Cerebellar cortex (tissue), 1 donor: ENCODE measurements at regions not wholly inside any gene's neighbourhood (a gene's known extent, or its start where the extent isn't known, plus 50 kb on each side); places are given as distances from the start of the nearest gene placed in this dataset.

Experiments used
- DNase-seq: peaks from one replicate; pipeline ENCODE4 v3.0.0-alpha.2; 2015; ENCODE audit warnings: low spot score

GRCh38 chr7:8379264-8379663 lies 54.1 kb upstream of the NXPH1 start:
- no peak for DNase-seq

DNA sequence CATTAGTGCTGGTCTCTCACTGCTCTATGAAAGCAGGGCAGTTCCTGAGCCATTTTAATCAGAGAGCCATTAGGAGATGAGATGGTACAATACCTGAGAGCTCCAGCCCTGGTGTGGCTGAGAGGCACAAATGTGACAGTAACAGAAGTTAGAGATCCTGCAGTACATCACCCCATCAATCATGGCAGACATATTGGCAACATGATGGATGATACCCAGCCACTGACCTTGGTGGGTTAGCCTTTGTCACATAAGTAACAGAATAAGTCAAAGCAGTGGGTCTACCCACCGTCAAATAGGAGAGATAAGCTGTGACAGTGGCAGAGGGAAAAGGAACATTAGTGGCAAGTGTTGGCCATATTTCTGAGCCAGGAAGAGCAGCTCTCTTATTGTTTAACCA lies 53.3 kb upstream of the NXPH1 start:
- DNase-seq: no peak

DNA sequence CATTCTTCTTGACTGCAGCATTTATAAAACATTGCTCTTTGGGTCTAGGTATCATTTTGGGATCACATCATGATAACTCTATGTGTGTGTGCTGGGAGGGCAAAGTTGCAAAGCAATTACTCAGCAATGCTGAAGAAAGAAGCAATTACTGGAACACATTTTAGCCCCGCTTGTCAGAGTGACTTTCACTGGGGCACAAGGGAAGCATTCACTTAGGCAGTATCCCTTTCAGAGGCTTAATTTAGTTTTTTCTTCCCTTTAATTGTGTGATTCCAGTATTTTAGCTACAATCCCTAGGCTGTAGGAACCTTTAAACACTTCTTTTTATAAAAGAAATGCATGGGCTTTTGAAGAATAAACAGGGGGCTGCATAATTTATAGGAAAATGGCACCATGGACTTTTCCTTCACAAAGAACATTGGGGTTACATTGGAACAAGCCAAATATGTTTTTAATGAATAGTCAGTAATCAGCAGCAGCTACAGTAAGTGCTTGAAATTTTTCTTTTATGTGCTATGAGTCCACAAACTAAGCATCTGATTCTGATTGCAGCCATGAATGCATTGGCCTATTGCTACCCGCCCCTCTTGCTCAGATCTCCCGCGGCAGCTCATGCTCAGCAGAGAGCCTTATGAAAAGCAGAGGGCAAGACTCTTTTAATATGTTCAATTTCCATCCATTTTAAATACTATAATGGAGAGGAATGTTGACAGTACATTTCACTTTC lies 51.2 kb upstream of the NXPH1 start:
- no peak for DNase-seq
